ENCODE measurements at regions not wholly inside any gene's neighbourhood (a gene's known extent, or its start where the extent isn't known, plus 50 kb on each side); places are given as distances from the start of the nearest gene placed in this dataset.
A peak's percentile ranks its signal among the peaks of the same experiment; 100 is the strongest.

GRCh38 chr4:186927624-186928023 is 204.0 kb upstream of the FAT1 start (continued):
- TF ChIP-seq SRY (CRISPR knock-in tag; IDR thresholded peaks at IDR 0.05) (no peak), KLF6 (CRISPR knock-in tag; IDR thresholded peaks at IDR 0.05) (no peak), STAG1 (CRISPR knock-in tag; IDR thresholded peaks at IDR 0.05) (0 out of 2 replicates have a peak, but pooled peaks have one; percentile 7)

GRCh38 chr4:186930024-186930423 is 206.4 kb upstream of the FAT1 start:
- Histone ChIP-seq H3K27ac (ENCODE audit: extremely low read length, insufficient read depth, low read length) (no peak overlapping the region), H3K27me3 (ENCODE audit: control insufficient read depth in 1 of 2, insufficient read depth in 2 of 2, low read length in 2 of 2) (no peaks in the 10 kb centered on the region), H4K20me1 (ENCODE audit: insufficient read depth, low read length) (no peaks in the 10 kb centered on the region), H3K4me2 (ENCODE audit: low read depth, low read length) (no peak overlapping the region), H3K9me3 (ENCODE audit: low read length) (no peaks in the 10 kb centered on the region), H3K4me1 (ENCODE audit: insufficient read depth, low read length) (peaks cover 28% of the 10 kb centered on the region), H2AFZ (ENCODE audit: low read length) (no peak overlapping the region), H3K4me3 (replicated peaks in 1 of 3; ENCODE audit: insufficient read depth in 1 of 3, low read depth in 2 of 3, low read length in 3 of 3) (no peak overlapping the region), H3K79me2 (ENCODE audit: insufficient read depth, low read length) (no peaks in the 10 kb centered on the region), H3K9ac (ENCODE audit: insufficient read depth, low read depth, low read length) (no peak overlapping the region), H3K36me3 (replicated peaks in 1 of 2; ENCODE audit: control insufficient read depth in 1 of 2, insufficient read depth in 2 of 2, low read length in 2 of 2) (no peaks in the 10 kb centered on the region)
- 82% methylated on average over 15 of the region's 15 CpGs for WGBS (ENCODE audit: low lambda C conversion rate)
- POLR2A ChIA-PET = no interaction called here
- ATAC-seq (no peak), DNase-seq (ENCODE audit: low spot score) (no peak), FAIRE-seq (no peak)
- BruUV-seq (replicated peaks) = no TSS peak
- CTCF ChIA-PET (ENCODE audit: low intra/inter-chr PET ratio, low total read pairs) = no interaction called here
- TF ChIP-seq POLR2A (IDR thresholded peaks at IDR 0.05; ENCODE audit: insufficient read depth in 1 of 2, low read depth in 2 of 2, low read length in 2 of 2) (no peak), SRSF9 (IDR thresholded peaks at IDR 0.05; ENCODE audit: borderline replicate concordance, insufficient read depth, low read depth, low read length, poor library complexity, severe bottlenecking) (no peak), ZNF639 (CRISPR knock-in tag; conservative IDR thresholded peaks at IDR 0.05) (no peak), ZNF468 (CRISPR knock-in tag; IDR thresholded peaks at IDR 0.05) (no peak), RELA (CRISPR knock-in tag; IDR thresholded peaks at IDR 0.05) (no peak), MATR3 (CRISPR knock-in tag; IDR thresholded peaks at IDR 0.05) (no peak), CC2D1A (CRISPR knock-in tag; IDR thresholded peaks at IDR 0.05) (no peak)
- in situ Hi-C loops (cut with HindIII; ENCODE audit: extremely low pct_ligation_motif_present, low pct_unique_long_range_greater_than_20kb) = loop anchor here (25.0 kb wide), 1 partner anchor 193 kb away; no protein-coding TSS in a partner anchor
- intact Hi-C loops (cut with micrococcal nuclease; ENCODE audit: unreplicated experiment) = no loop called here
